SH-SY5Y (cell line): ENCODE measurements at regions not wholly inside any gene's neighbourhood (a gene's known extent, or its start where the extent isn't known, plus 50 kb on each side); places are given as distances from the start of the nearest gene placed in this dataset.

Source experiments
- GATA2 ChIP-seq: IDR thresholded peaks from 2 replicates; pipeline ENCODE4 v1.6.1; 2011; ENCODE audit warnings: mild to moderate bottlenecking, low read depth, low read length
- GATA3 ChIP-seq: IDR thresholded peaks from 2 replicates; pipeline ENCODE4 v1.6.1; 2011; ENCODE audit warnings: low read depth, mild to moderate bottlenecking, low read length, moderate library complexity

GRCh38 chr5:89850513-89850865, 559.1 kb downstream of the CETN3 start:
- no peak for TF ChIP-seq GATA3
- TF ChIP-seq GATA2, result no peak
